HepG2 (cell line): ENCODE measurements at regions not wholly inside any gene's neighbourhood (a gene's known extent, or its start where the extent isn't known, plus 50 kb on each side); places are given as distances from the start of the nearest gene placed in this dataset.

ENCODE experiments used
- ATAC-seq: fragments of 200-7000 bp; cut with Tn5 transposase; 3 replicates; pipeline ENCODE4 v1.9.1; 2020; ENCODE audit warnings: mild to moderate bottlenecking, moderate library complexity
- BruUV-seq: library from RNA; stranded (reverse); fragments of 400-500 nt; replicated peaks from 2 replicates; lab custom pipeline; 2021; lab: Mats Ljungman, UMichigan
- CTCF ChIA-PET: fragments of 300-600 bp; formaldehyde crosslinking; extraction: SDS; loops from one replicate; lab custom pipeline; 2021; ENCODE audit warnings: low total read pairs, inconsistent platforms, low intra/inter-chr PET ratio; lab: Yijun Ruan, JAX
- POLR2A ChIA-PET: fragments of 350-600 bp; sonication (Branson Sonifier 250); formaldehyde crosslinking; loops from one replicate; lab custom pipeline; 2020; ENCODE audit warnings: antibody characterized with exemption, inconsistent platforms; lab: Yijun Ruan, JAX
- DNase-seq: peaks from one replicate; pipeline ENCODE4 v3.0.0-alpha.2; 2015; ENCODE audit warnings: low spot score
- FAIRE-seq: peaks from 3 replicates; lab custom pipeline; 2011; peaks lifted over from hg19 to GRCh38; lab: Jason Lieb, UNC
- H2AFZ ChIP-seq: one replicate; pipeline ENCODE4 v1.6.1; 2011; ENCODE audit warnings: low read length, inconsistent platforms
- H3K27ac ChIP-seq: fragments of 300-600 bp; 3 replicates; pipeline ENCODE4 v1.8.0; 2011; ENCODE audit warnings: mixed run types, mild to moderate bottlenecking, mixed read lengths, low read length, inconsistent platforms; ENCODE audit not compliant: insufficient read depth; ENCODE audit errors: extremely low read length
- H3K27me3 ChIP-seq, 2 experiments: fragments of 200-600 bp in 1 of 2; 2 replicates in 1 of 2; 3 replicates in 1 of 2; pipeline versions ENCODE4 v1.6.0 to v1.8.0; 2011; ENCODE audit warnings: low read length in 2 of 2, mild to moderate bottlenecking in 2 of 2, moderate library complexity in 2 of 2, inconsistent platforms in 1 of 2; ENCODE audit not compliant: insufficient read depth in 2 of 2, control insufficient read depth in 1 of 2
- H3K36me3 ChIP-seq, 2 experiments: fragments of 200-600 bp in 1 of 2; replicated peaks in 1 of 2; 2 replicates in 1 of 2; 3 replicates in 1 of 2; pipeline versions ENCODE4 v1.5.1 to v1.8.0; 2011; ENCODE audit warnings: low read length in 2 of 2, inconsistent platforms in 1 of 2; ENCODE audit not compliant: insufficient read depth in 2 of 2, control insufficient read depth in 1 of 2
- H3K4me1 ChIP-seq: 2 replicates; pipeline ENCODE4 v1.5.1; 2012; ENCODE audit warnings: low read length, inconsistent platforms; ENCODE audit not compliant: insufficient read depth
- H3K4me2 ChIP-seq: 2 replicates; pipeline ENCODE4 v1.6.0; 2011; ENCODE audit warnings: low read depth, low read length, inconsistent platforms
- H3K4me3 ChIP-seq, 3 experiments: fragments of 200-600 bp in 1 of 3; sonication (generic), shearing (Covaris generic) in 1 of 3; replicated peaks in 1 of 3; 2 replicates each; pipeline ENCODE4 v1.5.1; 2011 to 2016; ENCODE audit warnings: low read length in 3 of 3, inconsistent platforms in 2 of 3, low read depth in 2 of 3, mild to moderate bottlenecking in 2 of 3, control low read depth in 1 of 3, mixed read lengths in 1 of 3; ENCODE audit not compliant: insufficient read depth in 1 of 3
- H3K79me2 ChIP-seq: one replicate; pipeline ENCODE4 v1.6.1; 2011; ENCODE audit warnings: low read length, inconsistent platforms; ENCODE audit not compliant: insufficient read depth
- H3K9ac ChIP-seq: 2 replicates; pipeline ENCODE4 v1.6.0; 2011; ENCODE audit warnings: mild to moderate bottlenecking, low read depth, low read length, inconsistent platforms; ENCODE audit not compliant: insufficient read depth
- H3K9me3 ChIP-seq: 2 replicates; pipeline ENCODE4 v1.5.1; 2012; ENCODE audit warnings: mild to moderate bottlenecking, low read length
- H4K20me1 ChIP-seq: 2 replicates; pipeline ENCODE4 v1.6.0; 2011; ENCODE audit warnings: inconsistent platforms, mild to moderate bottlenecking, low read length, moderate library complexity; ENCODE audit not compliant: insufficient read depth
- AGO2 ChIP-seq: fragments of 200-400 bp; formaldehyde crosslinking; optimal IDR thresholded peaks from 2 replicates; pipeline ENCODE3; 2017; ENCODE audit warnings: mild to moderate bottlenecking, low read depth, low read length, moderate library complexity
- EED ChIP-seq: sonication (generic); formaldehyde crosslinking; IDR thresholded peaks from 2 replicates; pipeline ENCODE4 v1.5.0; 2020; ENCODE audit warnings: mild to moderate bottlenecking, missing genetic modification reagents
- EP300 ChIP-seq, 3 experiments: sonication (generic) in 1 of 3; formaldehyde crosslinking in 1 of 3; IDR thresholded peaks; 2 replicates each; pipeline versions ENCODE4 v1.5.1 to v1.6.1; 2011 to 2020; ENCODE audit warnings: low read depth in 2 of 3, low read length in 2 of 3, borderline replicate concordance in 1 of 3, improper control_type of control experiment in 1 of 3, mild to moderate bottlenecking in 1 of 3, missing genetic modification reagents in 1 of 3, moderate library complexity in 1 of 3
- HOMEZ ChIP-seq: IDR thresholded peaks from 2 replicates; pipeline ENCODE4 v1.6.1; 2016; ENCODE audit warnings: low read depth
- KMT2B ChIP-seq: IDR thresholded peaks from 2 replicates; pipeline ENCODE4 v1.6.1; 2016; ENCODE audit warnings: missing genetic modification reagents, missing compliant biosample characterization
- MAFF ChIP-seq: IDR thresholded peaks from 2 replicates; pipeline ENCODE4 v1.6.1; 2011; ENCODE audit warnings: low read depth, low read length, improper control_type of control experiment
- MAFK ChIP-seq, 2 experiments: IDR thresholded peaks in 1 of 2; conservative IDR thresholded peaks in 1 of 2; 2 replicates each; pipeline ENCODE4 v1.6.1; 2011; ENCODE audit warnings: improper control_type of control experiment in 2 of 2, low read length in 2 of 2
- MEIS2 ChIP-seq: sonication (generic); formaldehyde crosslinking; IDR thresholded peaks from 2 replicates; pipeline ENCODE4 v1.9.0; 2021; ENCODE audit warnings: mild to moderate bottlenecking, missing genetic modification reagents
- MLLT10 ChIP-seq: sonication (generic); formaldehyde crosslinking; IDR thresholded peaks from 2 replicates; pipeline ENCODE4 v1.4.0; 2020; ENCODE audit warnings: missing genetic modification reagents
- MXI1 ChIP-seq: IDR thresholded peaks from 3 replicates; pipeline ENCODE4 v1.6.1; 2012; ENCODE audit warnings: low read depth, low read length, inconsistent platforms, borderline replicate concordance
- SRSF1 ChIP-seq: fragments of 200-400 bp; formaldehyde crosslinking; optimal IDR thresholded peaks from 2 replicates; pipeline ENCODE3; 2017; ENCODE audit warnings: mild to moderate bottlenecking, low read depth, low read length, moderate library complexity
- ZC3H13 ChIP-seq: sonication (generic); formaldehyde crosslinking; IDR thresholded peaks from 2 replicates; pipeline ENCODE4 v1.8.1; 2023; ENCODE audit warnings: mild to moderate bottlenecking, missing genetic modification reagents, moderate library complexity
- ZNF225 ChIP-seq: sonication (generic); formaldehyde crosslinking; IDR thresholded peaks from 2 replicates; pipeline ENCODE4 v1.4.0; 2020; ENCODE audit warnings: mild to moderate bottlenecking, missing genetic modification reagents
- ZNF513 ChIP-seq: sonication (generic); formaldehyde crosslinking; conservative IDR thresholded peaks from 2 replicates; pipeline ENCODE4 v1.5.0; 2020; ENCODE audit warnings: missing genetic modification reagents
- WGBS: methylation state at CpG from one replicate; pipeline ENCODE4 v1.1.6; 2017; ENCODE audit warnings: low lambda C conversion rate; 5-methylcytosine and 5-hydroxymethylcytosine counted together
- in situ Hi-C: cut with HindIII; loops from 2 replicates; pipeline ENCODE4 v1.10.0; 2017; ENCODE audit warnings: low pct_unique_long_range_greater_than_20kb; ENCODE audit not compliant: extremely low pct_ligation_motif_present
- intact Hi-C: fragments of 100-400 bp; cut with micrococcal nuclease; formaldehyde crosslinking; loops from one replicate; pipeline ENCODE4 v1.10.0; 2022; ENCODE audit not compliant: unreplicated experiment

- TF ChIP-seq ZNF513 (CRISPR knock-in tag) (no peak), AGO2 (no peak), HOMEZ (no peak), EP300 (IDR thresholded peaks at IDR 0.05; ENCODE audit: low read depth in 2 of 2, low read length in 2 of 2) (no peak), EP300 (CRISPR knock-in tag; IDR thresholded peaks at IDR 0.05; ENCODE audit: borderline replicate concordance) (no peak), EED (CRISPR knock-in tag) (no peak)
- no peaks in the 10 kb centered on the region for H3K79me2 ChIP-seq
- no peak overlapping the region for H3K9ac ChIP-seq
- in situ Hi-C loops = no loop called here
- ATAC-seq = no peak
- peaks cover 73% of the 10 kb centered on the region for H3K9me3 ChIP-seq
- H3K27ac ChIP-seq = no peak overlapping the region
- no peak overlapping the region for H3K4me3 ChIP-seq
- intact Hi-C loops = no loop called here
- WGBS = 0% methylated on average over 3 of the region's 3 CpGs
- BruUV-seq = no TSS peak
- DNase-seq = no peak
- no peaks in the 10 kb centered on the region for H3K27me3 ChIP-seq
- POLR2A ChIA-PET = no interaction called here
- H2AFZ ChIP-seq = no peak overlapping the region
- no peak overlapping the region for H3K4me2 ChIP-seq
- no peaks in the 10 kb centered on the region for H4K20me1 ChIP-seq
- CTCF ChIA-PET = no interaction called here
- no peaks in the 10 kb centered on the region for H3K4me1 ChIP-seq
- no peaks in the 10 kb centered on the region for H3K36me3 ChIP-seq
- FAIRE-seq = no peak
Measured at GRCh38 chr18:44265437-44265836, 415.3 kb upstream of the SETBP1 start.

GRCh38 chr18:44273298-44273697 is 407.4 kb upstream of the SETBP1 start:
- DNase-seq = no peak
- Histone ChIP-seq H3K9me3 (peaks cover 64% of the 10 kb centered on the region), H3K9ac (no peak overlapping the region), H3K36me3 (no peaks in the 10 kb centered on the region), H3K79me2 (no peaks in the 10 kb centered on the region), H3K27me3 (no peaks in the 10 kb centered on the region), H3K4me2 (no peak overlapping the region), H3K4me3 (no peak overlapping the region), H4K20me1 (no peaks in the 10 kb centered on the region), H3K4me1 (no peaks in the 10 kb centered on the region), H2AFZ (no peak overlapping the region), H3K27ac (no peak overlapping the region)
- intact Hi-C loops = no loop called here
- no peak for FAIRE-seq
- ChIA-PET POLR2A (no interaction called here), CTCF (no interaction called here)
- BruUV-seq = no TSS peak
- no peak for TF ChIP-seq MEIS2 (CRISPR knock-in tag)
- TF ChIP-seq ZC3H13 = no peak
- TF ChIP-seq ZNF225 (CRISPR knock-in tag) = no peak
- no peak for TF ChIP-seq KMT2B (CRISPR knock-in tag)
- no peak for TF ChIP-seq SRSF1
- TF ChIP-seq MAFF = peak; percentile 38; the same call in 1 of the 2 replicates
- peak; percentile 48 to 74 for TF ChIP-seq MAFK (conservative IDR thresholded peaks at IDR 0.05 in 1 of 2, IDR thresholded peaks at IDR 0.05 in 1 of 2; ENCODE audit: low read length in 2 of 2)
- no peak for TF ChIP-seq MXI1
- TF ChIP-seq MLLT10 (CRISPR knock-in tag) = no peak
- in situ Hi-C loops = no loop called here
- 0% methylated on average over 1 of the region's 1 CpG for WGBS
- ATAC-seq = no peak
